Adrenal gland (tissue), 5 donors: ENCODE measurements at regions not wholly inside any gene's neighbourhood (a gene's known extent, or its start where the extent isn't known, plus 50 kb on each side); places are given as distances from the start of the nearest gene placed in this dataset.

ENCODE experiments used
- CTCF ChIP-seq, 6 experiments: fragments of 450-650 bp in 4 of 6; fragments of 200-600 bp in 2 of 6; sonication (generic) in 1 of 6; IDR thresholded peaks; 1 replicate in 5 of 6; 2 replicates in 1 of 6; pipeline versions ENCODE4 v1.5.1 to v1.8.0; 2016 to 2021; ENCODE audit warnings: antibody characterized with exemption in 6 of 6, mild to moderate bottlenecking in 2 of 6, moderate library complexity in 1 of 6
- POLR2A ChIP-seq, 2 donors: fragments of 450-650 bp; IDR thresholded peaks; one replicate each; pipeline ENCODE4 v1.6.1; 2017; ENCODE audit warnings: antibody characterized with exemption in 2 of 2, mild to moderate bottlenecking in 2 of 2, moderate library complexity in 1 of 2
- donor health status: DM: no; HTN: no; CAD: no.

GRCh38 chr10:91684841-91685240, 52.0 kb upstream of the PPP1R3C start:
- TF ChIP-seq CTCF (IDR thresholded peaks at IDR 0.05), result no peak
- TF ChIP-seq POLR2A (IDR thresholded peaks at IDR 0.05), result no peak
